Fibroblast of the aortic adventitia (primary cell): ENCODE measurements at regions not wholly inside any gene's neighbourhood (a gene's known extent, or its start where the extent isn't known, plus 50 kb on each side); places are given as distances from the start of the nearest gene placed in this dataset.

Source experiments
- DNase-seq: peaks from one replicate; pipeline ENCODE4 v3.0.0-alpha.2; 2010; ENCODE audit warnings: low read depth
- H3K4me3 ChIP-seq: 2 replicates; pipeline ENCODE4 v1.5.1; 2011; ENCODE audit warnings: low read depth, mild to moderate bottlenecking, control low read depth, low read length, moderate library complexity
- TF ChIP-seq, protein P1 (sequence below): IDR thresholded peaks from 2 replicates; pipeline ENCODE4 v1.5.1; 2011; ENCODE audit warnings: mild to moderate bottlenecking, low read length, control low read depth, inconsistent platforms; ENCODE audit not compliant: insufficient read depth

DNA sequence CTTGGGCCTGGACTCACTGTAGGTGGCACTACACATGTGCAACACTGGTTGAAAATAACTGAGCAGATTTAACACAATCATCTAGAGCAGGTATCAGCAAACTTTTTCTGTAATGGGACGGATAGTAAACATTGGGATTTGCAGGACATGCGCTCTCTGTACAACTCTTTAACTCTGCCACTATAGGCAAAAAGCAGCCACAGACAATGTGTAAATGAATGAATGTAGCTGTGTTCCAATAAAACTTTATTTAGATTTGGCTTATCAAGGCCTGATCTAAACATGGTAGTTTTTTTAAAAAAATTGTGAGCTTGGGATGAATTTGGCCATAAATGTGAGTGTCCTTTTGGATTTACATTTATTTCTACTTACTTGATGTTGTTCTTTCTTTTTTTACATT is 407.3 kb downstream of the FAT4 start:
- no peak overlapping the region for H3K4me3 ChIP-seq
- DNase-seq, result no peak
- TF ChIP-seq, protein P1, sequence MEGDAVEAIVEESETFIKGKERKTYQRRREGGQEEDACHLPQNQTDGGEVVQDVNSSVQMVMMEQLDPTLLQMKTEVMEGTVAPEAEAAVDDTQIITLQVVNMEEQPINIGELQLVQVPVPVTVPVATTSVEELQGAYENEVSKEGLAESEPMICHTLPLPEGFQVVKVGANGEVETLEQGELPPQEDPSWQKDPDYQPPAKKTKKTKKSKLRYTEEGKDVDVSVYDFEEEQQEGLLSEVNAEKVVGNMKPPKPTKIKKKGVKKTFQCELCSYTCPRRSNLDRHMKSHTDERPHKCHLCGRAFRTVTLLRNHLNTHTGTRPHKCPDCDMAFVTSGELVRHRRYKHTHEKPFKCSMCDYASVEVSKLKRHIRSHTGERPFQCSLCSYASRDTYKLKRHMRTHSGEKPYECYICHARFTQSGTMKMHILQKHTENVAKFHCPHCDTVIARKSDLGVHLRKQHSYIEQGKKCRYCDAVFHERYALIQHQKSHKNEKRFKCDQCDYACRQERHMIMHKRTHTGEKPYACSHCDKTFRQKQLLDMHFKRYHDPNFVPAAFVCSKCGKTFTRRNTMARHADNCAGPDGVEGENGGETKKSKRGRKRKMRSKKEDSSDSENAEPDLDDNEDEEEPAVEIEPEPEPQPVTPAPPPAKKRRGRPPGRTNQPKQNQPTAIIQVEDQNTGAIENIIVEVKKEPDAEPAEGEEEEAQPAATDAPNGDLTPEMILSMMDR, result no peak

DNA sequence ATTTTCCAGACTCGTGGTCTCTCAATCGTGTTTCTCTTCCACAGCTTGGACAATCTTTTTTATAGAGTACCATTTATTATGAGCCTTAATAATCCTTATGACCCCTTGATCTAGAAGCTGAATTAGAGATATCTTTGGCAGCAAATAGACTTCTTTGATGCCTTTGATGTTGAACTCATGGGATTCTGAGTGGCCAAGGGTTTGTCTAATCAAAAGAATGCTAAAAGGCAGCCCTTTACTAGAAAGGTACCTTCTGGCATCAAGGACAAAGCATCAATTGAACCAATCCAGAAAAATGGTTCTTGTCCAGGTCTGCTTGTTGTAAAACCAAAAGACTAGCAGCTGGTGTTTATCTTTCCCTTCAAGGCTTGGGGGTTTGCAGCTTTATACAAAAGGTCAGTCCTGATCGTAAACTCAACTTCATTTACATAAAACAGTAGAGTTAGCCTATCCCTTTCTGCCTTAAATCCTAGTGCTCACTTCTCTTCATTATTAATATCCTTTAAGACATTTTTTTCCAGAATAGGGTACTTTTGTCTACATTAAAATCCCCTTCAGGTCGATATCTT is 411.3 kb downstream of the FAT4 start:
- DNase-seq, result no peak
- TF ChIP-seq, protein P1, result no peak
- no peak overlapping the region for H3K4me3 ChIP-seq

DNA sequence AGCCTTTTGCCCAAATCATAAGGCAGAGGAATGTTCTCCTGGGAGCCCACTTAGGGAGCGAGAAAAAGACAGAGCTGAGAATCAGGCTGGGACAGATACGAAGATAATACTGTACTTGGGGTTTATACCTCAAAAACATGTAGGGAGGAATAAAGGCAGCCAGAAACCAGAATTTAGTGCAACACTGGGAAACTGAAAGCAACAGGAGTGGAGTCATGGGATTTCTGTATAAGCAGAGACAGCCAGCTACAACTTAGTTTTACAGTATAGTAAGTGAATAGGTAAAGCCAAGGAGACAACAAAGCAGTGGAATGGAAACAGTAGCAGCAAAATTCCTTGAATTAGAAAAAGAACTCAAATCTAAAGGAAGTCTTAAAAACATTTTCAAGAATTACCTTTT is 413.2 kb downstream of the FAT4 start:
- peak; percentile 36 for DNase-seq
- TF ChIP-seq, protein P1, result no peak
- H3K4me3 ChIP-seq, result no peak overlapping the region

GRCh38 chr4:125728568-125728967 is 413.8 kb downstream of the FAT4 start:
- DNase-seq, result peak; percentile 96
- TF ChIP-seq, protein P1, result no peak
- H3K4me3 ChIP-seq, result no peak overlapping the region

DNA sequence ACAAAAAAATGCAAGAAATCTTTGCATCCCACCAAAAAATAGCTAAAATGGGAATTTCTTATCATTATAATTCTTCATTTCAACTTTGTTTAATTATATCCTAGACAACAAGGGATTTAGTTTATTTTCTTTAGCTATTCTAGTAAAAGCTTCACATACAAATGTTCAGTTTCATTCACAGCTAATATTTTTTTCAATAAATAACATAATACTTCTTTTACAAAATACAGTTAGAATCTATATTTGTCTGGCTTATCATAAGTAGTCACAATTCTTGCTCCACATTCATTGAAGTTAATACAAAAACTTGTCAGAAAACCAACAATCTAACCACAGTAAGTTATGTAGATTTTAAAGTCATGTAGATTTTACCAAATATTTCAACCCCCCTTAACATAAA is 414.4 kb downstream of the FAT4 start:
- peak; percentile 33 for DNase-seq
- no peak overlapping the region for H3K4me3 ChIP-seq
- TF ChIP-seq, protein P1, result no peak

GRCh38 chr4:125732632-125733031 is 417.9 kb downstream of the FAT4 start:
- no peak for DNase-seq
- H3K4me3 ChIP-seq, result no peak overlapping the region
- TF ChIP-seq, protein P1, result no peak

GRCh38 chr4:125734504-125734903 is 419.7 kb downstream of the FAT4 start:
- TF ChIP-seq, protein P1, result no peak
- no peak for DNase-seq
- no peak overlapping the region for H3K4me3 ChIP-seq
